ENCODE measurements at regions not wholly inside any gene's neighbourhood (a gene's known extent, or its start where the extent isn't known, plus 50 kb on each side); places are given as distances from the start of the nearest gene placed in this dataset.

DNA sequence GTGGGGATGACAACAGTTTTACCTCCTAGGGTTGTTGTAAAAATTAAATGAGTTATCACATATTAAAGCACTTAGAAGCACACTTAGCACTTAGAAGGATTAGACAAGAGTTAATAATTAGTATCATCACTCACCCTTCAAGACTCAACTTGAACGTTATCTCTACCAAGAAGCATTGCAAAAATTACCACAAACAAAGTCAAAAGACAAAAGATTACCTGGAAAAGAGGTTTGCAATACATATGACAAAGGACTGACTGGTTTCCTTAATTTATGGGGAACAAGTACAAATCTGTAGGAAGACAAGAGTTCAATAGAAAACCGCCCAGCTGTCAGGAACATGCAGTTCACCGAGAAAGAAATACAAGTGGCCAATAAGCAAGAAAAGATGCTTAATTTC lies 93.3 kb upstream of the ATP1A1 start (continued):
- no peak for TF ChIP-seq RAD51 (IDR thresholded peaks at IDR 0.05; ENCODE audit: borderline replicate concordance, low read depth)
- no peak for TF ChIP-seq SP1 (CRISPR knock-in tag; IDR thresholded peaks at IDR 0.05)
- TF ChIP-seq ZNF830 (CRISPR knock-in tag; IDR thresholded peaks at IDR 0.05): no peak
- TF ChIP-seq ERF (CRISPR knock-in tag; IDR thresholded peaks at IDR 0.05): no peak
- no peak for TF ChIP-seq IFI16 (CRISPR knock-in tag; IDR thresholded peaks at IDR 0.05)

DNA sequence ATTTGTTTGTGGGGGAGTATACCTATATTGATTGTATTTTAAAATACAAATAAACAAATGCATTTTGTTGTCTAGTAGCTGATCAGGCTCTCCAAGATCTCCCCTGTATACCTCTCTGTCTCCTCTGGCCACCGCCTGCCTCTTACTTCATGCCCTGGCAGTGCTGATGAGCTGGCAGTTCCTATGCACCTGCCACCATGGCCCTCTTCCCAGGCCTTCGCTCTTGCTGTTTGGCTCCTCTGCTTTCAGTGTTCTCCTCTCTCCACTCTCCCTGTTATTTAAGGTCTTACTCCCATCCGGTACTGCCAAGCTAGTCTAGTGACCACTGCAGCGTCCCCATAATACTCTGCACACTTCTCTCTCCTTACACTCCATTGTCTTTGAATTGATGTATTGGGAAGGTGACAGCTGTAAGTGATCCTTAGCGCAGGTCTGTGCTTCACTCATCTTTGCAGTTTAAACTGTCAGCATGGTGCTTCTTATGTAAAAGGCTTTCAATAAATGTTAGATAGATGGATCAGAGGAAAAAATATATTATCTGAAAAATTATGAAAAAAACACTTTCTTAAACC lies 88.1 kb upstream of the ATP1A1 start:
- BruUV-seq (replicated peaks): no TSS peak
- no peak overlapping the region for H3K27ac ChIP-seq (ENCODE audit: extremely low read depth, low read depth, low read length)
- TF ChIP-seq POU5F1 (IDR thresholded peaks at IDR 0.05; ENCODE audit: borderline replicate concordance, low read depth, low read length, partially characterized antibody): no peak
- TF ChIP-seq MTA2 (IDR thresholded peaks at IDR 0.05; ENCODE audit: low read depth): no peak
- no peak for TF ChIP-seq ZNF121 (CRISPR knock-in tag; conservative IDR thresholded peaks at IDR 0.05)
- no peak for TF ChIP-seq PHB (CRISPR knock-in tag; IDR thresholded peaks at IDR 0.05)
- TF ChIP-seq ZNF699 (CRISPR knock-in tag; IDR thresholded peaks at IDR 0.05; ENCODE audit: insufficient replicate concordance): no peak
- TF ChIP-seq, protein P1, sequence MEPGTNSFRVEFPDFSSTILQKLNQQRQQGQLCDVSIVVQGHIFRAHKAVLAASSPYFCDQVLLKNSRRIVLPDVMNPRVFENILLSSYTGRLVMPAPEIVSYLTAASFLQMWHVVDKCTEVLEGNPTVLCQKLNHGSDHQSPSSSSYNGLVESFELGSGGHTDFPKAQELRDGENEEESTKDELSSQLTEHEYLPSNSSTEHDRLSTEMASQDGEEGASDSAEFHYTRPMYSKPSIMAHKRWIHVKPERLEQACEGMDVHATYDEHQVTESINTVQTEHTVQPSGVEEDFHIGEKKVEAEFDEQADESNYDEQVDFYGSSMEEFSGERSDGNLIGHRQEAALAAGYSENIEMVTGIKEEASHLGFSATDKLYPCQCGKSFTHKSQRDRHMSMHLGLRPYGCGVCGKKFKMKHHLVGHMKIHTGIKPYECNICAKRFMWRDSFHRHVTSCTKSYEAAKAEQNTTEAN (CRISPR knock-in tag; IDR thresholded peaks at IDR 0.05): no peak
- no peak for TF ChIP-seq ZNF143 (CRISPR knock-in tag; IDR thresholded peaks at IDR 0.05)
- TF ChIP-seq, protein P2, sequence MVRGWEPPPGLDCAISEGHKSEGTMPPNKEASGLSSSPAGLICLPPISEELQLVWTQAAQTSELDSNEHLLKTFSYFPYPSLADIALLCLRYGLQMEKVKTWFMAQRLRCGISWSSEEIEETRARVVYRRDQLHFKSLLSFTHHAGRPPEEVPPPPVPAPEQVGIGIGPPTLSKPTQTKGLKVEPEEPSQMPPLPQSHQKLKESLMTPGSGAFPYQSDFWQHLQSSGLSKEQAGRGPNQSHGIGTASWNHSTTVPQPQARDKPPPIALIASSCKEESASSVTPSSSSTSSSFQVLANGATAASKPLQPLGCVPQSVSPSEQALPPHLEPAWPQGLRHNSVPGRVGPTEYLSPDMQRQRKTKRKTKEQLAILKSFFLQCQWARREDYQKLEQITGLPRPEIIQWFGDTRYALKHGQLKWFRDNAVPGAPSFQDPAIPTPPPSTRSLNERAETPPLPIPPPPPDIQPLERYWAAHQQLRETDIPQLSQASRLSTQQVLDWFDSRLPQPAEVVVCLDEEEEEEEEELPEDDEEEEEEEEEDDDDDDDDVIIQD (CRISPR knock-in tag; IDR thresholded peaks at IDR 0.05): no peak
- no peak for TF ChIP-seq POLR2AphosphoS5 (IDR thresholded peaks at IDR 0.05; ENCODE audit: control insufficient read depth, insufficient read depth, low read depth, low read length)
- TF ChIP-seq SOX6 (IDR thresholded peaks at IDR 0.05): no peak
- TF ChIP-seq ZNF584 (CRISPR knock-in tag; IDR thresholded peaks at IDR 0.05; ENCODE audit: low read depth): no peak
- TF ChIP-seq NCOA2 (IDR thresholded peaks at IDR 0.05; ENCODE audit: partially characterized antibody in 2 of 2): no peak
- no peak for TF ChIP-seq ZNF444 (CRISPR knock-in tag; IDR thresholded peaks at IDR 0.05)
- no peaks in the 10 kb centered on the region for H4K20me1 ChIP-seq (replicated peaks; ENCODE audit: control insufficient read depth, insufficient read depth, low read length)
- no peak overlapping the region for H3K9ac ChIP-seq (ENCODE audit: insufficient read depth in 1 of 2, low read depth in 2 of 2, low read length in 2 of 2)
- no peaks in the 10 kb centered on the region for H3K79me2 ChIP-seq (ENCODE audit: control insufficient read depth, insufficient read depth, low read length)
- CTCF ChIA-PET (ENCODE audit: low intra/inter-chr PET ratio): no interaction called here
- no peaks in the 10 kb centered on the region for H3K36me3 ChIP-seq (ENCODE audit: control insufficient read depth, insufficient read depth, low read length)
- H2AFZ ChIP-seq (ENCODE audit: low read depth, low read length): no peak overlapping the region
- H3K9me1 ChIP-seq (ENCODE audit: control insufficient read depth, insufficient read depth, low read length): no peaks in the 10 kb centered on the region
- no peak for DNase-seq (ENCODE audit: extremely low read depth in 1 of 4, low spot score in 3 of 4)
- H3K4me1 ChIP-seq (replicated peaks in 1 of 2; ENCODE audit: control insufficient read depth in 2 of 2, insufficient read depth in 2 of 2, low read length in 2 of 2): no peaks in the 10 kb centered on the region
- 2% methylated on average over 5 of the region's 5 CpGs for WGBS (ENCODE audit: insufficient coverage, low coverage, missing lambda C conversion rate)
- no peak overlapping the region for H3K4me3 ChIP-seq
- no peak for FAIRE-seq
- H3K4me2 ChIP-seq (ENCODE audit: insufficient read depth, low read length): no peak overlapping the region
- ATAC-seq: no peak
- H3K27me3 ChIP-seq (ENCODE audit: control insufficient read depth in 2 of 2, insufficient read depth in 2 of 2, low read length in 2 of 2): peaks cover 0 to 6% of the 10 kb centered on the region in 2 experiments; a peak in 1 of 5 replicates
- no peaks in the 10 kb centered on the region for H3K9me3 ChIP-seq (replicated peaks; ENCODE audit: control insufficient read depth, insufficient read depth, low read depth, low read length)
- POLR2A ChIA-PET: interaction anchor here (0.6 kb wide), 1 partner anchor 22 kb away, joined by 3 read pairs; no protein-coding TSS in a partner anchor
- in situ Hi-C loops (cut with MboI) (no loop called here), intact Hi-C loops (cut with micrococcal nuclease) (no loop called here)

All from K562 (cell line).